GM18507 (cell line): ENCODE measurements at regions not wholly inside any gene's neighbourhood (a gene's known extent, or its start where the extent isn't known, plus 50 kb on each side); places are given as distances from the start of the nearest gene placed in this dataset.

Experiments
- DNase-seq: peaks from one replicate; pipeline ENCODE4 v3.0.0; 2011; ENCODE audit warnings: low read depth; ENCODE audit not compliant: insufficient read length; ENCODE audit errors: extremely low spot score
- FAIRE-seq: peaks from 2 replicates; lab custom pipeline; 2011; peaks lifted over from hg19 to GRCh38; lab: Jason Lieb, UNC

DNA sequence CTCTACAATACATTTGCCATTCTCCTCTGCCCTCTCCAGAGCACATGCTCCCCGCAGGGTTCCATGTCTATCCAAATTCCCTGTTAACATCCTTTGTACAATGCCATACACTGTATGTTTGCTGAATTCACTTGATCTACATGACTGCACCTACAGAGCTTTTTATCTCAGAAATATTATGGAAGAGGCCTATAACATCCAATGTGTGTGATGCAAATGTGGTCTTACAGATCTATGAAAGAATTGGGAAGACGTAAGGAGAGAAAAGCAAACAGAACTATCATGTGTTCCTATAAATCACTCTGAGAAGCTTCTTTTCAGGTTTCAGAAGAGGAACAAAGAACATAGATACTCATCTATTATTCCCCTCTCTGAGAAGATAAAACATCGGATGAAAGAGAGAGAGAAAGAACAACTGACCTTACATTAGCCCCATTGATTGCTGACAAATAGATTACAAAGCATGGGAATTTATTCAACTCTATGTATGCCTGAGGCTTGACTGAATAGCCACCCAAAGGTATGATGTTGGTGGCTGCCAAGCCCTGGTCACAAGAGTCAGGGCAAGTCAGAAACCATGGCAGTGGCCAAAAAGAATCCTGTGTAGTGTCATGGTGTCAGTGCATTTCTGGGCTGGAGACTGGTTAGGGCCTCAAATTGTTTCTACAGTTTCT is 425.2 kb downstream of the FOXO1 start:
- FAIRE-seq: no peak

DNA sequence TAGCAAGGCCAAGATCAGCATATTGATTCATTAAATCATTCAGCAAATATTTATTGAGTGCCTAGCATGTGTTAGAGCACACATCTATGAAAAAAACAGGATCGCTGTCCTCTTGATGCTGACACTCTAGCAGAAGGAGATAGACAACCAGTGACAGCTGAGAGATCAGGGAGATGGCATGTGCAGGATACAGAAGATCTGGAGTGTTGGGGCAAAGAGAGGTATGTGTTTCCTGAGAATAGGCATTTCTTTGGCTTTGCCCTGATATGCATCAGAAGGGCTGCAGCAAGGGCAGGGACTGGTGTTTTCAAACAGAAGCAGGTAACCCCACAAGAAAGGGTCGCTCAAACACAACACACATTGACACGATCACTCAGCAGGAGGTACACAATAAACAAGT is 423.4 kb downstream of the FOXO1 start:
- FAIRE-seq (no peak), DNase-seq (no peak)

More for the DNA sequence above, 425.2 kb downstream of the FOXO1 start:
- DNase-seq: no peak

DNA sequence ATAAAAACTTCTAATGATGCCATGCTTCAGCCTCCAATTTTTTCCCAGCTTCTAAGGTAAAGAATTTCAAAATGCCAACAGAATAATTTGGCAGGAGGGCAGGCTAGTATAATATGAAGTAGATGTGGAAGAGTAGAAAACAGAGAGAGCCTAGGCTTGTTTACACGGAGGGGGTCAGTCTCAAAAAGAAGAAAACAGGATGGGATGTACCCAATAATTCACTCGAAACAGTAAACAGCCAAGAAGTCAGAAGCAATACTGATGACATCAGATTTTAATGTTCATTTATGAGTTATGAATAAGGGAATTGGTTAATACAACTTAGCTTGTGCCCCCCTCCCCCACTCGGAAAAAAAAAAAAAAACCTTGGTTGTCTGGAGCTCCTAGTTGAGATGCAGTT is 422.5 kb downstream of the FOXO1 start:
- DNase-seq: no peak
- no peak for FAIRE-seq

DNA sequence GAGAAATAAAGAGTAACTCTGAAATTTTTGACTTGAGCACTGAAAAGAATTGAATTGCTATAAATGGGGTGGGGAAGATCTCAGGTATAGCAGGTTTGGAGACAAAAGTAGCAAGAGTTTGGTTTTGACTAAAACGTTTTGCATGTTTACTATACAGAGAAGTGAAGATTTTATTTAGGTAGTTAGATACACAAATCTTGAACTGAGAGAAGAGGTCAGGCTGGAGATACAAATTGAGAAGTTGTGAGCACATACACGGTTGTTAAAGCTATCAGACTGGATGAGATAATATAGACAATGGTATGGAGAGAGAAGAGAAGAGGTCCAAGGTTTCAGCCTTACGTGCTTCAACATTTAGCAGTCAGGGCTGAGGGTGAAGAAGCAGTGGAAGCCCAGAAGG is 420.9 kb downstream of the FOXO1 start:
- DNase-seq (no peak), FAIRE-seq (no peak)

DNA sequence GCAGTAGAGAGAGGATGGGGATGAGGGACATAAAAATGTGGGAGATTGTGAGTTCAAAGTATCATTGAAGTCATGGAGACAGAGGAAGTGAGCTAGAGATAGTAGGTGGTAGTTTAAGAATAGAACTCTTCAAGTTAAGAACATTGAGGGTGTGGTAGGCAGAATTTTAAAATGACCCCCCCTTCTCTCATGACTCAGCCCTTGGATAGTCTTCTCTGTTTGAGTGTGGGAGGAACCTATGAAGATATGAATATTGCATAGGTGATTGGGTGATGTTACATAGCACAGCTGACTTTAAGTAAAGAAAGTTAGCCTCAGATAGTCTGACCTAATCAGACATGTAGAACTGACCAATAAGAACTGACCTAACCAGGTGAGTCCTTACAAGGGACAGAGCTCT is 418.6 kb downstream of the FOXO1 start:
- no peak for DNase-seq
- no peak for FAIRE-seq

DNA sequence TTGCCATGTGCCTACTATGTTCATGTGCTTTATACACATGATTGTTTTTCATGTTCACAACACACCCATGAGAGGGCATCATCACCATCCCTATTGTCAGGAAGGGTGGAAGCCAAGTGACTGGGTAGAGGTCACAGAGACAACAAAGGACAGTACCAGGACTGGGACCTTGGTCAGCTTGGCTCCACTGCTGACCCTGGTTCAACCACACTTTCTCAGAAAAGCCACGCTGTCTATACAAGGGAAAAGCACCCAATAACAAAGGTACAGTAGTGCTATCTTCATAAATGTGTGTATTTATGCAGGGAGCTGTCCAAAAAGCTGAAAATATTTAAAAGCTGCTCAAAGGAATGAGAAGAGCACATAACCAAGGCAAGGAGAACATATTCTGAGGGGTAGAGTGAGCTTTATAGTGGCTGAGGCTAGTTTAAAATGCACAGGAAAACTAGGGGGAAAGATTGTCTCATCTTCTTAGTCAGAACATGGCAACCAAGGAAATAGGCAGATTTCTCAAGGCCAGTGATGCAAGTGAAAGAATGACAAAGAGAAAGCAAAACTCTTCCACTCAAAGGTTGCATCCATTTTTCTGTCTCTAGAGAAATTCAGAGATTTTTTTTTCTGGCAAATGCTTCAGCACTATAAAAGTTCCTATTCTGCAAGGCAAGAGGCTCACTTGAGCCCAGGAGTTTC is 415.0 kb downstream of the FOXO1 start:
- no peak for DNase-seq
- FAIRE-seq: no peak

DNA sequence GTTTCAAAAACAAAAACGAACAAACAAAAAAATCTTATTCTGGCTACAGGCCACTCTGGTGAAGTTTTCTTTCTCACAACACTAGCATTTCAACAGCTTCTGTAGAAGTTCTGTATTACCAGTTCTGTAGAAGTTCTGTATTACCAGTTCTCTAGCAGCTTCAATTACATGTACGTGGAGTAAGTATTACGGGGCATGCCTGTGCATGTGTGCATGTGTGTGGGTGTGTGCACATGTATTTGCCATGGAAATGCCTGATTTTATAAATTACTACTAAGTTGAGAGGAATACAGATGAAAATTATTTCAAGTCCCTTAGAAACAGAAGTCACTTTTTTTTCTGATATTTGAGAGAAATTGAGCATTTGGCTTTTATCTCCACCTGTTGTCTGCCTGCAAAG is 414.2 kb downstream of the FOXO1 start:
- FAIRE-seq: no peak
- no peak for DNase-seq

DNA sequence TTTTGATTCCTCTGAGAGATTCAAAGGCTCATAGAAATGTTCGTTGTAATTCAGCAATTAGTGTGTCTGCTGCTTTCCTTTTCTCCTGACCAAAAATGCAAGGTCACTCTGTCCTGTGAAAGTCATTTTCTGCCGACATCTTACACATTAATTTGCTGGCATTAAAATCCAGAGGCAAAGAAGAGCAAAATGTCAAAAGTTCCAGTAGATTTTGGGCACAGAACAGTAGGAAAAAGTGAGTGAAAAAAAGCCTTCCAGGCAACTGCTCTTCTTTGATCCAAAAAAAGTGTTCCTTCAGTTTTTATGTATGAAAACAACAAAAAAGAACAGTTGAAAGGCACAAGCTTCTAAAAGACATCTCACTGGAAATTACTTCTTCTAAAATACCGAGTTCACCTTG is 413.8 kb downstream of the FOXO1 start:
- FAIRE-seq (no peak), DNase-seq (no peak)

DNA sequence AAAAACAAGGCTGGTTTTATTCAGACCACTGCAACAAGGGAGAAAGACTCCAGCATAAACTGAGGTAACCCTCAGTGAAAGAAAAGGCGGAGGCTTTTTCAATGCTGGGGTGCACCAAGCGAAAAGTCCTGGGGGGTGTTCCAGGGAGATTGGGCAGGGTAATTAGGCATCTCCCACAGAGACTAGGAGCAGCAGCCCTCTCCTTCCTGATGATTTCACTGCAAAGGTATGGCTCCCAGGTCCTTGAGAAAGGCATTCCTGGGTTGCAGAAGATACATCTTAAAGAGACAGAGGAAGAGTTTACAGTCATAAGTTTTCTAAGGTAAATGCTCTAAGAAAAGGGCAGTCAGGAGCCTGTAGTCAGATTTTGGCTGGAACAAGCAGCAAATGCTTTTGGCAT is 412.0 kb downstream of the FOXO1 start:
- DNase-seq (no peak), FAIRE-seq (no peak)

DNA sequence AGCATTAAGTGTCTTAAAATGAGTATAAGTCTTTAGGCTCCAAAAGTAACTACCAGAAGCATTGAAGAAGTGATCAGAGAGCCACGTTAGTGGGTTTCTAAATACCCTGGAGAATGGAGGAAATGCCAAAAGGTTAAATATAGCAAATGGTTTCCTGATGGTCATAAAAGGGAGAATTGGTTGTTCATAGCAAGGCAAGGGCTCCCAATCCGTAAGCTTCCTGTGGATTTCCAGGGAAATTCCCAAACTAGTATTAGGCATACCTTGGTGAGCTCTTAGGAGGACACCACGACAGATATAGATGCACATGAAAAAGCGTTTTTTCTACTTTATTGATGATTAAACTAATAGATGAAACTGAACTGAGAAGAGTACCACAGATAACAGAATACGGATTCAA is 410.9 kb downstream of the FOXO1 start:
- DNase-seq (no peak), FAIRE-seq (no peak)

DNA sequence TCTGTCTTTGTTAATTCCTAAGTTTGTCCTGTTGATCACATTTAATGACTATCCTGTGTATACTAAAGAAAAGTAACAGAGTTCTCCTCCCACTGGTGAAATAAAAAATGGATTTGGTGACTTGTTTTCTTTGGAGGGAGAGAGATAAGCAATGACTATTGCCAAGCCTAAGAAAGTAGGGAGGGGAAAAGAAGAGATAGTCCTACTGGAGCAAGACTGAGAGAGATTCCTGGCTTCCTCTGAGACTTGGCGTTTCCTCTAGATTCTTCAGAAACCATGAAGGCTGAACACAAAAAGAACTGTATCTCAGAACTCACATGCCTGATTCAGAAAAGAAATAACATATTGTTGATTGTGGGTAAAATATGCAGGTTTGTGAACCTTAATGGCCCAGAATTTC is 406.5 kb downstream of the FOXO1 start:
- no peak for FAIRE-seq
- DNase-seq: no peak

DNA sequence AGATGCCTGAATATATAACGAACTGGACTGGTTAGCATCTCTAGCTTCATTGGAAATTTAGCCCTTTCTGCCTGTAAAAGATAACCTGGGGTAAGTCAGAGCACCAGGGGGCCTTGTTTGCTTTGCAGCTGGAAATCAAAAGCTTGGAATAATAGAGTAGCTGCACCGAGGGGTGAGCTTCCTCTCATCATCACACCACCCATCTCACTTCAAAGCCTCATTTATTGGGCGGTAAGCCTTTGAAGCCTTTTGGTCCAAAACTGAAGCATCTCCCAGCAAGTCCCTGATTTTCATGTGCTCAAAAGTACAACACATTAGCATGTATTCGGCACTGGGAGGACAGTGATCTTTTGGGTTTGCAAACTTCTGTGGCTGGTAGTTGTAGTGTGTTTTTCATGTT is 405.1 kb downstream of the FOXO1 start:
- DNase-seq: no peak
- no peak for FAIRE-seq

DNA sequence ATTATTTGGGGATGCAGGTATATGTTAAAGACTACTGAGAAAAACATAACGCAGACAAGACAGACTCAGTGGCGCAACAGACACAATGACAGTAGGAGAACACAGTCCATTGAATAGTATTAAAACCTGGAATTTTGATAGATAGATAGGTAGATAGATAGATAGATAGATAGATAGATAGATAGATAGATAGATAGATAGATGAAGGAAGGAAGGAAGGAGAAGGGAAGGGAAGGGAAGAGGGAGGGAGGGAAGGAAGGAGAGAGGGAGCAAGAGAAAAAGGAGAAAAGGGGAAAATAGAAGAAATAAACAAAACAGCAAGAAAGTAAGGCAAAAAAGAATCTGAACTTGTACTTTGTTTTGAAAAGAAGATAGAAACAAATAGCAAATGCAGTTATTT is 404.5 kb downstream of the FOXO1 start:
- DNase-seq (no peak), FAIRE-seq (no peak)

DNA sequence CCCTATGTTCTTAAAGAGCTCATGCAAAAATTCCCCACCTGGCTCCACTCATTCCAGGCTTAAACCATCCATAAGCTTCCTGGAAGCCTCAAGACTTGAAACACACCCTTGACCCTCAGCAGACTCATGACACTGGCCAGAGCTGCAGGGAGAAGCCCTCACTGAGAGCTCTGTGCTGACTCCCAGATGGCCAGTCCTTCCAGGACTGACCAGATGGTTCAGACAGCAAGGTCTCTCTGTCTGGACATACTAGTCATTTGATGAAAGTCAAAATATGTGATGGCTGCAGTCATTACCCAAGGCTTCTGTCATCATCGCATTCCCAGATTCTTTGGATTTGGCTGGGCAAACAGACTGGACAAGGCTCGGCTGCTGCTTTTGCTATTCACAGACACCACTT is 397.4 kb downstream of the FOXO1 start:
- DNase-seq (no peak), FAIRE-seq (no peak)

DNA sequence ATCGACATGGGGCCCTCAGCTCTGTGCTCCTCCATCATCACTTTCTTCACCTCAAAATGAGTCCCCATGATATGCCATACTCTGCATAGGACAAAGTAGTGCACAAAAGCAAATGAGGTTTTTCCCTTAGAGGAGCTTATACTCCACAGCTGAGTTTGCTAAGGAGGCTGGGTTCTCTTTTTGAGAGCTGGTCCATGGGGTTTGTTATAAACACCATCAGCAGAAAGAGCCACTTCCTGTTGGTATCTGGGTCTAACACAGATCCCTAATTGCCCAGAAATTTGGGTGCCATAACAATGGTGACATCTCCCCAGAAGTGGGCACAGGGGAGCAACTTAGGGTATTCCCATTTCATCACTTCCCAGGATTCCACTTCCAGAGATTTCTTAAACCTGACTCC is 395.7 kb downstream of the FOXO1 start:
- no peak for FAIRE-seq
- DNase-seq: no peak

DNA sequence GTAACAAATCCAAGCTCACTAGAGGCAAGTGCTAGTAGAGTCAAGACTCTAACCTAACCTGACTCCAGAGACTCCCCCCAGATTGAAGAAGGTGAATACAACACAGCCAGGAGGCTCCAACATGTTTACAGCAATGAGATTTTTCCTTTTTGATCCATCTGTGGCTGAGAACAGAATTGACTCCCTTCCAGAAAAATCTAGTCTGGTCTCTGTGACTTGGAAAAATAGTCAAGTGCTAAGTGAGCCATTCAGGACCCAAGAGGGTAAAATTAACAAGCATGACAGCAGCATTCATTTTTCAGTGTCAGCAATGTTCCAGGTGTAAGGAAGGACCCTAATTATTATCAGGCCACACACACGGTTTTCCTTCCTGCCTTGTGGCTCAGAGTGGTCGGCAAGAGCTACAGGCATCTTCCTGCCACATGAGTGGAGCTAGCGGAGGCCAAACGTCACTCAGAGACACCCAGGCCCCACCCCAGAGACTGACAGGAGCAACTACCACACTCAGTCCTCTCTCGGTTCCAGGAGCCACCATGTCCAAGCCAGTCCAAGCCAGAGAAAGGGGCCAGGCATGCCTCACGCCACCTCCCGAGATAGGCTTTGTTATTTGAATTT is 395.1 kb downstream of the FOXO1 start:
- DNase-seq: no peak
- FAIRE-seq: no peak

DNA sequence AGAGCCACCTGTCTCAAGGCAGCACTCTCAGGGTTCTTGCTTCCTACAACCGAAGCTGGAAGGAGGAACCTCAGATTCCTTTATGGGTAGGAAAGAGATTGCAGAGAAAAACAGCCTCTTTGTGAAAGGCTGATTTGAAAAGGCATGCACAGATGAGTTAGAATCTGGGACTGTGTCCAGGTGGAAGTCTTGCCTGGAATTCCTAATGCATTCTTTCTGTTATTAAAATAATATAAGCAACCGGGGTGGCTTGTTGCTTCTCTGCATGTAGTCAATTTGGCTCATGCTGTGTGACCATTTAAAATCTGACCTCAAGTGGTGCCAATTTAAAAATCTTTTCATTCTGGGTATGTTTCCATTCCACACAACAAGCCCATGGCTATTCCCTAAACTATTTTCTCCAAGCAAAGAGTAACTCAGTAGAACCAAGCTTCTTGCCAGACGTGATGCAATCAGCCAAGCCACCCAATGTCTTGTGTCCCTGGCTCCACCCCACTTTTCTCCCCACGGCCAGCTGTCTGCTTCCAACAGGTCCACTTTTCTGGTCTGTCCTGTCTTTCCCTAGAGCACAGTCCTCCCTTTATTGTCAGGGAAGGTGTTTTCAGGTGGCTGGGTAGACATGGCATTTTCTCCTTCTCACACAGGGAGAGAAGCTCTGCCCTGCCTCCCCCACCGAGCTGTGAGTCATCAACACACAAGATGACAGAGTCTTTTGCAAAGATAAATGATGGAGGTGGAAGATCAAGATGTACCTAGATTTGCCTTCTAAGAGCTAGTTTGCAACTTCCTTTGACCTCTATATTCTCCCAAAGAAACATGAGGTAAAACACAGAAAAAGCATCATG is 394.3 kb downstream of the FOXO1 start:
- DNase-seq (no peak), FAIRE-seq (no peak)

DNA sequence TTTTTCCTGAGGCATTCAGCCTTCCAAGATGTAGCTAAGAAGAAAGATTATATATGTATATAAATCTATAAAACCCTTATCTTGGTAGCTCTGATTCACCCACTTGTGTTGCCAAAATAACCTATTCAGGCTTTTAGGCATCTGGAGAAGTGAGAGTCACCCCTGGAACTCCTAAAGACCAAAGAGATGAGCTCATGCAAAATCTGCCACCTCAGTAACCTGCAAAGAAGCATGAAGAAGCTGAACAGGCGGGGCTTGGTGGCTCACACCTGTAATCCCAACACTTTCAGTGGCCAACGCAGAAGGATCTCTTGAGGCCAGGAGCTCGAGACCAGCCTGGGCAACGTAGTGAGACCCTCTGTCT is 393.7 kb downstream of the FOXO1 start:
- FAIRE-seq (no peak), DNase-seq (no peak)

DNA sequence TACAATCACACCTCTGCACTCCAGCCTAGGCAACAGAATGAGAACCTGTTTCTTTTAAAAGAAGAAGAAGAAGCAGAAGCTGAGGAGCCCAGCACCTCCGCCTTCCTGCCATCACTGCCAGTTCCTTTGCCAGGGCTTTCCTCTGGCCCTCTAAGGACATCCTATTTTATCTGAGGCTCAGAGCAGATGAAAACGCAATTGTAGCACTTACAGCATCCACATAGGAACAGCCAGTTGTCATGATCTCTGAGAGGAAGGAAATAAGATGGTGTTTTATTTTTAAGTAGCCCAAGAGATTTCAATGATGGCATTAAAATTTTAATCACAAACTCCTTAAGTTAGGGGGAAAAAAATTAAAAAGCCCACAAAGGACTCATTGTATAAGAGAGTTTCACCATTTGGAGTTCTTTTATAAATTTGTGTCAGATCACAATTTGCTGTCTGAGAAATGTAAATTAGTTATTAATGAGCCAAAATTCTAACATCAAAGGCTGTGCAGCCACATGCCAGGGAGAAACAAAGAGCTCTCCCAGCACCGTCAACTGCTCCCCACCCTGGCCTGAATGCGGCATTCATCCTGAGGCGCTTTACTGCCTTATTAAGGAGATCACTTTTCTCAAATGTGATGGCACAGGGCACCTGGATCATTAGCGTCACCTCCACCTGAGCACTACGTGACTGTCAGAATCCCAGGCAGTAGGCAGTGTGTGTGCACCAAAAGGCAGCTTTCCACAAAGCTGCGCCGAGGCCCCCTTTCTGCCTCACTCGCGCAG is 393.0 kb downstream of the FOXO1 start:
- FAIRE-seq: no peak

DNA sequence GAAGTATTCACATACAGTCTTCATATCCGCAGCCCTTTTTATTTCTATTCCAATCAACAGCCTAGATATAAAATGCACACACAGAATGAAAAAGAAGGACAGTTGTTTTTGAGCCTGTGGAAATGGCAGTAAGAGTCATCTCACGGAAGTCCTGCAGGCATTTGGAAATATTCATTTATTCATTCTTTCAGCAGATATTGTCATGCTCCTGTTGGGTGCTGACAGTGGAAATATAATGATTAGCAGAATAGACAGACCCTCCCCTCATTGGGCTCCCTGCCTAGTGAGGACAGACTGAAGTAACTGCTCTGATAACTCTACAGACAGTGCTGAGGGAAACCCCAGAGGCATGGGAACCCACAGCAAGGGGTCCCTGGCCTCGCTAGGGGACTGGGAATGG is 392.3 kb downstream of the FOXO1 start:
- no peak for DNase-seq
- FAIRE-seq: no peak

More for the DNA sequence above, 393.0 kb downstream of the FOXO1 start:
- no peak for DNase-seq
